Natural killer cell (primary cell): ENCODE measurements at regions not wholly inside any gene's neighbourhood (a gene's known extent, or its start where the extent isn't known, plus 50 kb on each side); places are given as distances from the start of the nearest gene placed in this dataset.

Source experiments
- ATAC-seq, 3 donors: fragments of 150-1000 bp in 2 of 3; fragments of 200-7000 bp in 1 of 3; cut with Tn5 transposase; 1 replicate in 1 of 3; 2 replicates in 2 of 3; pipeline ENCODE4 v1.10.0; 2021; ENCODE audit warnings: mild to moderate bottlenecking in 2 of 3, moderate library complexity in 2 of 3
- DNase-seq, 2 donors: peaks; one replicate each; pipeline versions ENCODE4 v3.0.0 to v3.0.0-alpha.2; 2013 to 2021; ENCODE audit warnings: mixed read lengths in 1 of 2
- H3K27ac ChIP-seq: one replicate; pipeline ENCODE4 v1.5.1; 2013; ENCODE audit warnings: mild to moderate bottlenecking, low read length
- H3K27me3 ChIP-seq: one replicate; pipeline ENCODE4 v1.6.1; 2013; ENCODE audit warnings: low read length; ENCODE audit not compliant: control insufficient read depth, insufficient read depth
- H3K36me3 ChIP-seq: one replicate; pipeline ENCODE4 v1.6.1; 2013; ENCODE audit warnings: low read length; ENCODE audit not compliant: control insufficient read depth, insufficient read depth
- H3K4me1 ChIP-seq: one replicate; pipeline ENCODE4 v1.6.1; 2013; ENCODE audit warnings: low read length; ENCODE audit not compliant: control insufficient read depth, insufficient read depth
- H3K4me3 ChIP-seq: one replicate; pipeline ENCODE4 v1.5.1; 2013; ENCODE audit warnings: low read length
- H3K9me3 ChIP-seq: one replicate; pipeline ENCODE4 v1.6.1; 2013; ENCODE audit warnings: low read length; ENCODE audit not compliant: control insufficient read depth, insufficient read depth
- H3K27ac Mint-ChIP-seq, 2 donors: one replicate each; pipeline ENCODE4 v1.8.0; 2022; ENCODE audit warnings: mild to moderate bottlenecking in 2 of 2, mixed read lengths in 2 of 2, moderate library complexity in 1 of 2
- H3K27me3 Mint-ChIP-seq, 2 donors: one replicate each; pipeline ENCODE4 v1.8.0; 2022; ENCODE audit warnings: low read depth in 2 of 2, mixed read lengths in 2 of 2
- H3K36me3 Mint-ChIP-seq: one replicate; pipeline ENCODE4 v1.8.0; 2022; ENCODE audit warnings: mixed read lengths
- H3K4me1 Mint-ChIP-seq, 2 donors: one replicate each; pipeline ENCODE4 v1.8.0; 2022; ENCODE audit warnings: mixed read lengths in 2 of 2
- H3K4me3 Mint-ChIP-seq: one replicate; pipeline ENCODE4 v1.8.0; 2022; ENCODE audit warnings: mild to moderate bottlenecking, moderate library complexity, mixed read lengths
- H3K9me3 Mint-ChIP-seq, 2 donors: one replicate each; pipeline ENCODE4 v1.8.0; 2022; ENCODE audit warnings: mixed read lengths in 2 of 2
- WGBS: methylation state at CpG from one replicate; pipeline ENCODE4 v1.1.7; 2013; ENCODE audit warnings: missing lambda C conversion rate; ENCODE audit not compliant: insufficient coverage; 5-methylcytosine and 5-hydroxymethylcytosine counted together
- intact Hi-C: fragments of 100-400 bp; cut with micrococcal nuclease; formaldehyde crosslinking; loops from one replicate; pipeline ENCODE4 v1.14.2; 2022
- TF ChIP-seq, protein P1 (sequence below): fragments of 200-600 bp; IDR thresholded peaks from one replicate; pipeline ENCODE4 v1.8.0; 2022; ENCODE audit warnings: antibody characterized with exemption

DNA sequence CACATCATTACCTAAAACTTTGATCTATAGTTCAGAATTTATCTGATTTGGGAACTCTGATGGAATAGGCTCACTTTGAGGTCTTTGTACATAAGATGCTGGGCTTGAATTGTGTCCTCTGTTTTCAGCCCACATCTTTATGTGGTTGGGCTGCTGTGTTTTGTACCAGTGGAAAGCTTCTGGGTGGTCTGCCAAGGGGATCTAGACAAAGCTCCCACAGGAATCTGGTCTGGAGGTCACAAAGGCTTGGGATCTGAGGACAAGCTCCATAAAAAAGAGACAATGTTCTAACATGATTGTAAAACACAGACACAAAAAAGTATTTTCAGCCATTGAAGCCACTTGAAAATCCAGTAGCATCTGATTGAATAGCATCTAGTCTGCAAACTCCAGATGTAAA is 393.5 kb upstream of the PITX2 start:
- H3K27ac Mint-ChIP-seq: no peak overlapping the region
- no peaks in the 10 kb centered on the region for H3K27me3 ChIP-seq
- TF ChIP-seq, protein P1, sequence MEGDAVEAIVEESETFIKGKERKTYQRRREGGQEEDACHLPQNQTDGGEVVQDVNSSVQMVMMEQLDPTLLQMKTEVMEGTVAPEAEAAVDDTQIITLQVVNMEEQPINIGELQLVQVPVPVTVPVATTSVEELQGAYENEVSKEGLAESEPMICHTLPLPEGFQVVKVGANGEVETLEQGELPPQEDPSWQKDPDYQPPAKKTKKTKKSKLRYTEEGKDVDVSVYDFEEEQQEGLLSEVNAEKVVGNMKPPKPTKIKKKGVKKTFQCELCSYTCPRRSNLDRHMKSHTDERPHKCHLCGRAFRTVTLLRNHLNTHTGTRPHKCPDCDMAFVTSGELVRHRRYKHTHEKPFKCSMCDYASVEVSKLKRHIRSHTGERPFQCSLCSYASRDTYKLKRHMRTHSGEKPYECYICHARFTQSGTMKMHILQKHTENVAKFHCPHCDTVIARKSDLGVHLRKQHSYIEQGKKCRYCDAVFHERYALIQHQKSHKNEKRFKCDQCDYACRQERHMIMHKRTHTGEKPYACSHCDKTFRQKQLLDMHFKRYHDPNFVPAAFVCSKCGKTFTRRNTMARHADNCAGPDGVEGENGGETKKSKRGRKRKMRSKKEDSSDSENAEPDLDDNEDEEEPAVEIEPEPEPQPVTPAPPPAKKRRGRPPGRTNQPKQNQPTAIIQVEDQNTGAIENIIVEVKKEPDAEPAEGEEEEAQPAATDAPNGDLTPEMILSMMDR: no peak

DNA sequence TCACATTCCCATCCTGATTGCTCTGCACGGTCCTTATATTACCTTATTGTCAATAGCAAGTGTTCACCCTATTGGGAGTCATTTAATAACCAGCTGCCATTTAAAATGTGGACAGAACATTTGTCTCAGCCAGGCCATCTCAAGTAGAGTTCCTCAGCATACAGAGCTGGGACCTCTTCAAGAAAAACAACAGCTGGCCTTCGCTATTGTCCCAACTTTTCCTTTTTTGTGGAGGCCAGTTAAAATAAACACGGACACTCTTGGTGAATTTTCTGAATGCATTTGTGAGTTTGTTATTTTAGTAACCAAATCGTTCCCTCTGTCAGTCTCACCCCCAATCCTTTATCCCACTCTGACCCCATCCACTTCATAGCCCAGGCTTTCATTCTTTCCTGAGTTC is 395.3 kb upstream of the PITX2 start:
- Histone ChIP-seq H3K27me3 (no peaks in the 10 kb centered on the region), H3K9me3 (no peaks in the 10 kb centered on the region), H3K27ac (no peak overlapping the region), H3K36me3 (no peaks in the 10 kb centered on the region), H3K4me1 (no peaks in the 10 kb centered on the region), H3K4me3 (no peak overlapping the region)
- intact Hi-C loops: no loop called here
- WGBS: 65% methylated on average over 3 of the region's 4 CpGs
- DNase-seq (no peak), ATAC-seq (no peak)
- Mint-ChIP-seq H3K4me3 (no peak overlapping the region), H3K4me1 (no peaks in the 10 kb centered on the region), H3K27ac (no peak overlapping the region), H3K36me3 (no peaks in the 10 kb centered on the region), H3K27me3 (no peaks in the 10 kb centered on the region), H3K9me3 (peaks cover 5 to 10% of the 10 kb centered on the region in 2 donors)
- TF ChIP-seq, protein P1: no peak

More for the DNA sequence above, 393.5 kb upstream of the PITX2 start:
- ATAC-seq (no peak), DNase-seq (no peak)
- no peaks in the 10 kb centered on the region for H3K9me3 ChIP-seq
- no peaks in the 10 kb centered on the region for H3K4me1 ChIP-seq
- no peak overlapping the region for H3K27ac ChIP-seq
- Mint-ChIP-seq H3K27me3 (no peaks in the 10 kb centered on the region), H3K4me1 (no peaks in the 10 kb centered on the region), H3K36me3 (no peaks in the 10 kb centered on the region), H3K4me3 (no peak overlapping the region), H3K9me3 (peaks cover 4 to 8% of the 10 kb centered on the region in 2 donors)
- H3K36me3 ChIP-seq: no peaks in the 10 kb centered on the region
- intact Hi-C loops: no loop called here
- no peak overlapping the region for H3K4me3 ChIP-seq

DNA sequence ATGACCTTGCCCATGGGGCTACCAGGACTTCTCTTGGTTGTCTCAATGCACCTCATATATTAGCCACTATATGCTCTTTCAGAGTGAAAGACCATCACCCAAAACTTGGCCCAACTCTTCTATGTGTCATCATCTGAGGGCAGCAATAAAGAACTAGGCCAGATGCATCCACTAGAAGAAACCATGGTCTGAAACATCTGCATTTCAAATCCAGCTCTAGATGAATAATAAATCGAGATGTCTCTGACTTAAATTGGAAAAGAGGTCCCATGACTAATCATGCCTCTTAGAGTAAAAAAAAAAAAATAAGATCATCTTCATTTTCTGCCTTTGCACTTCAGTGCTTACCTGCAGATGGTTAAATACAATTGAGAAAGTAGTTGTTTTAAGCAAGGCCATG is 397.6 kb upstream of the PITX2 start:
- Mint-ChIP-seq H3K9me3 (peaks cover 8% of the 10 kb centered on the region in 2 donors), H3K4me1 (no peaks in the 10 kb centered on the region), H3K36me3 (no peaks in the 10 kb centered on the region), H3K27me3 (no peaks in the 10 kb centered on the region), H3K27ac (no peak overlapping the region), H3K4me3 (no peak overlapping the region)
- no peaks in the 10 kb centered on the region for H3K9me3 ChIP-seq
- H3K27ac ChIP-seq: no peak overlapping the region
- TF ChIP-seq, protein P1: no peak
- H3K4me3 ChIP-seq: no peak overlapping the region
- no peaks in the 10 kb centered on the region for H3K27me3 ChIP-seq
- H3K4me1 ChIP-seq: no peaks in the 10 kb centered on the region
- intact Hi-C loops: no loop called here
- ATAC-seq: no peak
- no peak for DNase-seq
- no peaks in the 10 kb centered on the region for H3K36me3 ChIP-seq
- 73% methylated on average over 1 of the region's 1 CpG for WGBS

DNA sequence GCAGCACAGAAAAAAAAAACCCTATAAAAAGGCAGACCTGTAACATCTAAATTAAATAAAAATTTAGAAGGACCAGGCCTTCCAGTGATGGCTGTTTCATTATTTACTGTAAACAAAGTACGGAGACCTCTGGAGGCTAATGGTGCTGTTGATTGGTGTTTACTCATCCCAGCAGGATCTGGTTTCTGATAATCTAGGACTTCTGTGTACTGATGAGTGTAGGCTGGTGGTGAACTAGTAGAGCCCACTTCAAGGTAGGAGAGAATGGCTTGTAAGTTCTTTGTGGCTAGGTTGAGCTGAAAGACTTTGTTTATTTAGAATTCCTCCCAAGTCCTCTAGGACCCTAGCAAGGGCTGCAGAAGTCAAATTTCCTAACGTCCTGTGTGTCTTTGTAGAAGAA is 398.1 kb upstream of the PITX2 start:
- Histone ChIP-seq H3K27ac (no peak overlapping the region), H3K9me3 (no peaks in the 10 kb centered on the region), H3K4me3 (no peak overlapping the region), H3K4me1 (no peaks in the 10 kb centered on the region), H3K27me3 (no peaks in the 10 kb centered on the region), H3K36me3 (no peaks in the 10 kb centered on the region)
- Mint-ChIP-seq H3K4me3 (no peak overlapping the region), H3K27ac (no peak overlapping the region), H3K9me3 (peaks cover 8% of the 10 kb centered on the region in 2 donors), H3K4me1 (no peaks in the 10 kb centered on the region), H3K36me3 (no peaks in the 10 kb centered on the region), H3K27me3 (no peaks in the 10 kb centered on the region)
- TF ChIP-seq, protein P1: no peak
- intact Hi-C loops: no loop called here
- DNase-seq (no peak), ATAC-seq (no peak)
- 58% methylated on average over 1 of the region's 2 CpGs for WGBS
